Kasumi-1 (cell line): ENCODE measurements at regions not wholly inside any gene's neighbourhood (a gene's known extent, or its start where the extent isn't known, plus 50 kb on each side); places are given as distances from the start of the nearest gene placed in this dataset.
A peak's percentile ranks its signal among the peaks of the same experiment; 100 is the strongest.

Source experiments
- DNase-seq, 2 experiments: peaks; one replicate each; lab custom pipeline; 2025; lab: John Stamatoyannopoulos, UW

- DNase-seq: no peak
Observed at GRCh38 chr18:68342039-68342659, 372.8 kb downstream of the TMX3 start.

- no peak for DNase-seq
Observed at GRCh38 chr18:68340606-68341005, 374.3 kb downstream of the TMX3 start.

DNA sequence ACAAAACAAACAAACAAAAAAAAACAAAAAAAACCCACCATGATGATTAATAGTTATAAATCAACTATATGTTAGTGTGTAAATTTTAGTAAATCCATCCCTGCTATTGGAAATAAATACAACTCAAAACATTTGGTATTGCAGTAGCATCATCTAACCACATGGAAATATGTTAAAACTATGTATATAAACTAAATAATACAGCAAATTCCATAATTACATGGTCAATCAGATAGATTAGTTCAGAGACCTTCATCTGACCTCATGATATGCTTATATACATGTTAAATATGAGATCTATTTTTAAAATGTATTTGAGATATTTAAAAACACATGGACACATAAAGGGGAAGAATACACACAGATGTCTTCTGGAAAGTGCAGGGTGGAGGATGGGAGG, 384.2 kb downstream of the TMX3 start:
- no peak for DNase-seq

- DNase-seq: no peak
Observed at GRCh38 chr18:68323921-68324320, 391.0 kb downstream of the TMX3 start.

- no peak for DNase-seq
Observed at GRCh38 chr18:68316636-68317035, 398.3 kb downstream of the TMX3 start.

DNA sequence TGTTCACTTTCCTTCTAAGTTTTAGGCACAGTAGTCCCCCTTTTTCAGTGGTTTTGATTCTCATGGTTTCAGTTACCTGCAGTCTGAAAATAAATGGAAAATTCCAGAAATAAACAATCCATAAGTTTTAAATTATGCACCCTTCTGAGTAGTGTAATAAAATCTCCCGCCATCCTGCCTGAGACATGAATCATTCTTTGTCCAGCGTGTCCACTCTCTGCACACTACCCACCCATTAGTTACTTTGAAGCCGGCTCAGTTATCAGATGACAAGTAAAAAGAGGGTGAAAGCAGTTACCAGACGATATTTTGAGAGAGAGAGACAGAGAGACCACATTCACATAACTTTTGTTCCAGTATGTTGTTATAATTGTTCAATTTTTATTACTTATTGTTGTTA, 400.5 kb downstream of the TMX3 start:
- DNase-seq: no peak

GRCh38 chr18:68301441-68301840, 413.5 kb downstream of the TMX3 start:
- DNase-seq: no peak

GRCh38 chr18:68299906-68300305, 415.0 kb downstream of the TMX3 start:
- no peak for DNase-seq

DNA sequence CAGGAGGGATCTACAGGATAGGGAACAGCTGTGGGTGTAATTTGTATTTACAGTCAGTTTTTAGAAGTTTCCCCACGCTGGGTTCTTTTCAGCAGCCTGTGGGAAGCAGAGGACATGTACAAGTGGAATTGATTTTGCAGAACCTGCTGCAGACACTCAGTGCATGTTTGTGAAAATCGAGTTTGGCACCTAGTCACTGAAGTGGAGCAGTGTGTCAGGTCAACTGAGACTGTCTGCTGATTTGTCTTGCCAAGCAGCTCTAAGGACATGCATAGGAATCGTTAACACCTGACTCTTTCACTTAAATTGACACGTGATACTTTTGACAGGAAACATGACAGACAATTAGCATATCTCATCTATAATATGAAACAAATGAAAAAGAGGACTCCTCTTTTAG, 416.6 kb downstream of the TMX3 start:
- DNase-seq: no peak

DNA sequence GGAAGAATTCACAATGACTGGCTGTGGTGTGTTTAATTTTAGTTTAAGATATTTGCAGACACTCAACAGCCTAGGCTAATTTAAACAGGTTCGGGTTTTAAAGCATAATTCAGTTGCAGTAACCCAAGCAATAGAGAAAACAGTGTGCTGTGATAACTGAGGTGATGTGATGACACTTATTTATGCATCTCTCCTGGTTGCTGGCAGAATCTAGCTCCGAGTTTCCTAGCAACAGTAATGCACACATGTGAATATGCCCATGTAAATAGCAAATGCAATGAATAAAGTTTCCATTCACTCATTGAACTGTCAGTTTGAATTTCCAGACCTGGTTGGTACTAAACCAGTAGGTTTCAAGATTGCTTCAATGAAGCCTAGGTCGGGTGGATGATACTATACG, 426.5 kb downstream of the TMX3 start:
- no peak for DNase-seq

- no peak for DNase-seq
Observed at GRCh38 chr18:68284236-68284780, 430.6 kb downstream of the TMX3 start.

GRCh38 chr18:68283834-68284233, 431.1 kb downstream of the TMX3 start:
- no peak for DNase-seq

GRCh38 chr18:68282232-68282631, 432.7 kb downstream of the TMX3 start:
- no peak for DNase-seq

DNA sequence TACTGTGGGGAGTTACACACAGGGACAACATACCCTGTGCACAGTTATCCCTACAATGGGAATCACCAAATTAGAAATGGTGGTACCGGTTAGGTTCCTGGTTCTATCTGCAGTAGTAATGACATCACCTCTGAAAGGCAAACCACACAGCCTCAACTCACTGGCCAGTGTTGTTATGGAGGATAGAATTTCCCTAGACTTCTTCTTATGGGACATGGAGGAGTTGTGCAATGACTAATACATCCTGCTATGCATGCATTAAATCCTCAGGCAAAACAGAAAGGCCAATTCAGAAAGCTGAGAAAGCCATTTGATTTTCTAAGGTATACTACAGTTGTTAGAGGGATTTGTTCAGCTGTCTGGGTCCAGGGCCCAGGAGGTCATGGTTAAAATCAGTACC, 439.3 kb downstream of the TMX3 start:
- DNase-seq: peak in 1 of 2 experiments; percentile 15

DNA sequence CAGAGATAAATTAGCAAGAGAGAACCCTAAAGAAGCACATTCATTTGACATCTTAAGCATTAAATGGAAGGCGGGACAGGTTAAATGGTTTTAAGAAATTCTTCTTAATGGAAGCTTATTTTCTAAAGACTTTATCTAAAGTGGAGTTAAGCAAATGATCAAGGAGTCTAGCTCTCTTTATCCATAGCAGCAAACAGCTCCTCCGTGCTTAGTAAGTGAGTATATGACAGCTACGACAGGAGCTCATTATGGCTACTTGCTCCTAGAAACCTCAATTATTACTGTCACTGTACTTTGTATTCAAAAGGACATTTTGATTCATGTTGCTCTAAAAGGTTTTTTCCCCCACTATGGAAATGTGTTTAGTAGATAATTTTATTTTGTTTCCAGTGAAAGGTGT, 444.9 kb downstream of the TMX3 start:
- DNase-seq: no peak

DNA sequence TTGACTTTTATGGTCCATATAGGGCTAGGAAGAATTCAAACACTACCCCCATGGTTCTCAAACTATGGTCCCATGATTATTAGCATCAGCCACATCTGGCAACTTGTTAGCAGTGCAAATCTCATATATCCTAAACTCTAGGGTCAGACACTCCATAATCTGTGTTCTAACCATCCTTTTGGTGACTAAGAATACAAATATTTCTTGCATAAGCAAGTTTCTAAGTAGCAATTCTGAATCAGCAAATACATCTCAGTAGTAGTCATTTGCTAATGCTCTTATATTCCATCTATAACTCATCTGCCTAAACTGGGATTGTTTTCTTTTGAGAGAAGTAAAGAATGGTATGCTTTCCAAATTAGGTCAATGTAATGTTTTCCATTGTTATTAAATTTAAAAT, 447.3 kb downstream of the TMX3 start:
- no peak for DNase-seq

DNA sequence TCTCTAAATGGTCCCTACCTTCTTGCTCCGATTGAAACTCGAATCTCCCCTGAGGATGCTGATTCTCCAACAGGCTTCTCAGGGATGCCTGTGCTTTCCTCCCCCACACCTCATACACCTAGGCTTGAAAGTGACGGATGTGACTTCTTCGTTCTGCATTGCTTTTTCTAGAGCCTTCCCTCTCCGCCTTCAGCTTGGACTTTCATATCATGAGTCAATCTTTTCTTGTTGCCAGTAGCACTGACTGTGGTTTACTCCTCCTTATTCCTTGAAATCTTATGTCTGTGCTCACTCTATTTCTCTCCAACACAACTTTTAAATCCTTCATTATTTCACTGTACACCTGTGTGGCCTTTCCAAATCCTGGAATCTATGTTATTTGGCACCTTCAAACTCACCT, 451.4 kb downstream of the TMX3 start:
- DNase-seq: no peak

DNA sequence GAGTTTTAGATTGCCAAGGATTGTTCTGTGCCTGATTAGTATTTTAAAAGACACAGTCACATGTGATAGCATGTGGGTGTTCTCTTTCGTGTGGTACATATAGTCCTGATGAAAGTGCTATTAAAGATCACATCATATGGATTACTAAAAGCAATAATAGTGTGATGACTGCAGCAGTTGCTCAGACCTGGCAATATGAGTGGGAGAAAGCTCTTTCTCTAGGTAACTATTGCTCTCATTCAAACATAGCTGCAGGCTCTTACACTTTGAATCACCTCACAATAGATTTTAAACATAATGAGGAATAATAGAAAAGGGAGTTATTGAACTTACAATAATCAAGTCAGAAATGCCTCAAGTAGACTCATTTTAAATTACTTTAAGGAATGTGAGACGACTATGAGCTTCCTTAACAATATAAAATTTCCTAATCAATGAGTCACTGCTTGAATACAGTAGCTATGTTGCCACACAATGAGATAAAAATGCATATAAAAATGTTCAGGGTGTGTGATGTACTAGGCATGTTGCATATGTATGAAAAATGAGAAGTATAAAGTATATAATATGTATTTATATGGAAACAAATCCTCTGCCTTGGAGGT, 452.1 kb downstream of the TMX3 start:
- no peak for DNase-seq

DNA sequence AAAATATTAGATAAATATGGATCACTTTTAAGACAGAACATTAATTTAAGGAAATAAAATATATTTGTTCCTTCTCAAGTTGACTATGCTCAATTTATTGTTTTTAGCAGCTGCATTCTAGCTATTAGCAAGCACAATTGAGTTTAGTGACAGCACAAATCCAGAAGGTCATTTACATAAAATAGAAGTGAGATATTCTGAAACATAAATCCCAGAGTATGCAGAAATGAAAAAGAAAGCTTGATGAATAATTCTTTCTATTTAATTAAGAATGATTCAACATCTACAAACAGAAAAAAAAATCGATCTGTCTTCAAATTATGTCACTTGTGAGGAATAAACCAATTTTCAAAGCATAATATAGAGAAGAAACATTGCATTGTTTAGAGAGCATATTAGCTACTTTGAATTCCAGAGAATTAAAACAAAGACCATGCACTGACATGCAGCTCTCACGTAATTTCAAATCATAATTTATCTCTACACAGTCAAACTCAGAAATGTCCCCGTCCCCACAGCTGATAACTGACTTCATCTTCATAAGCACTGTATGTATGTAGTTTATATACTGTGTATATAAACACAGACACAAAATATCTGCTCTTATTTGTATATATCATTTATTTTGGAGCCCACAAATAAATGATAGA, 458.4 kb downstream of the TMX3 start:
- no peak for DNase-seq

DNA sequence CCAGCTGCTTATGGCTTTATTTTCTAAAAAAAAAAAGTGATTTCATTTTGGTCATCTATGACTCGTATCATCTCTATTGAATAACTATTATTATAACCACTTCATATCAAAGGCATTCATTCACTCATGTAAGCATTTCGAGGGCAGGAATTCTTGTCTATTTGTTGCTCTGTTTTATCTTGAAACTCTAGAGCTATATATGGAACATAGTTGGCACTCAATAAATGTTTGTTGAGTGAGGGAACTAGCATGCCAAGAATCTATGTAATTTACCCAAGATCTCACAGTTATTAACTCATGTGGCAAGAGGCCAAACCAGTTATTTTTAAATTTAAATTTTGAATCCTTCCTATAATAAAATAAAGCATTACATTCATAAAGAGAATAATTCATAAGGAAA, 470.1 kb downstream of the TMX3 start:
- DNase-seq: no peak

DNA sequence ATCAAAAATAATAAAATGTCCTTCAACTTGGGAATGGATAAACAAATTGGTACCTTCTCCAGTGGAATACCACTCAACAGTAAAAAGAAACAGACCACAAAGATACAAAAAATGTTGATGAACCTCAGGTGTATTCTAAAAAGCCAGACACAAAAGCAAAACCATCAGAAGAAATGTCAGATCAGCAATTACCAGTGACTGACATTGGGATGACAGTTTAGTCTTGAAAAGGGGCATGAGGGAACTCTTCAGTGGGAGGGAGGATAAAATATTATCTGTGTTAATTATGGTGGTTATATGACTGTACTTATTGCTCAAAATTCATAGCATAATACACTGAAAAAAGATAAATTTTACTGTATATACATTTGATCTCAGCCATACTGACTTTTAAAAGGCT, 473.0 kb downstream of the TMX3 start:
- no peak for DNase-seq

GRCh38 chr18:68234676-68235075, 480.2 kb downstream of the TMX3 start:
- DNase-seq: peak; percentile 16 to 34

- DNase-seq: no peak
Observed at GRCh38 chr18:68234131-68234530, 480.8 kb downstream of the TMX3 start.
